ENCODE measurements at regions not wholly inside any gene's neighbourhood (a gene's known extent, or its start where the extent isn't known, plus 50 kb on each side); places are given as distances from the start of the nearest gene placed in this dataset.

- Histone ChIP-seq H3K79me2 (replicated peaks; ENCODE audit: insufficient read depth, low read length) (no peaks in the 10 kb centered on the region), H2AFZ (ENCODE audit: low read depth, low read length) (no peak overlapping the region), H3K9me2 (ENCODE audit: insufficient read depth, low read length) (no peaks in the 10 kb centered on the region), H3K9me3 (ENCODE audit: low read length) (no peaks in the 10 kb centered on the region), H3K27ac (ENCODE audit: low read length) (no peak overlapping the region), H3K27me3 (ENCODE audit: insufficient read depth, low read depth, low read length) (no peaks in the 10 kb centered on the region), H3K9ac (ENCODE audit: low read length) (no peak overlapping the region), H3K4me3 (ENCODE audit: low read length) (no peak overlapping the region), H3K4me2 (ENCODE audit: low read length) (no peak overlapping the region), H3K36me3 (ENCODE audit: insufficient read depth, low read length) (no peaks in the 10 kb centered on the region), H3F3A (ENCODE audit: insufficient read depth, low read length, poor library complexity, severe bottlenecking) (no peaks in the 10 kb centered on the region), H4K20me1 (ENCODE audit: insufficient read depth) (no peaks in the 10 kb centered on the region)
- no peak for TF ChIP-seq MXI1 (conservative IDR thresholded peaks at IDR 0.05; ENCODE audit: poor library complexity, severe bottlenecking)
These were observed 63.7 kb upstream of the DHX40 start for GRCh38 chr17:59501690-59502089.

- no peaks in the 10 kb centered on the region for H4K20me1 ChIP-seq (ENCODE audit: insufficient read depth)
- no peak for TF ChIP-seq RAD21 (conservative IDR thresholded peaks at IDR 0.05)
- TF ChIP-seq MXI1 (conservative IDR thresholded peaks at IDR 0.05; ENCODE audit: poor library complexity, severe bottlenecking): no peak
- TF ChIP-seq SMC3 (conservative IDR thresholded peaks at IDR 0.05; ENCODE audit: poor library complexity): no peak
- TF ChIP-seq TAF1 (IDR thresholded peaks at IDR 0.05; ENCODE audit: low read depth): no peak
- TF ChIP-seq EP300 (conservative IDR thresholded peaks at IDR 0.05; ENCODE audit: poor library complexity, severe bottlenecking): no peak
- TF ChIP-seq EZH2 (IDR thresholded peaks at IDR 0.05; ENCODE audit: borderline replicate concordance, insufficient read depth, low read length, poor library complexity, severe bottlenecking): no peak
- no peak for TF ChIP-seq POLR2AphosphoS5 (IDR thresholded peaks at IDR 0.05)
- no peak for TF ChIP-seq REST (IDR thresholded peaks at IDR 0.05; ENCODE audit: borderline replicate concordance)
- TF ChIP-seq CTCF (IDR thresholded peaks at IDR 0.05; ENCODE audit: poor library complexity, severe bottlenecking): no peak
- no peak overlapping the region for H3K4me2 ChIP-seq (ENCODE audit: low read length)
- no peaks in the 10 kb centered on the region for H3F3A ChIP-seq (ENCODE audit: insufficient read depth, low read length, poor library complexity, severe bottlenecking)
- no peaks in the 10 kb centered on the region for H3K9me2 ChIP-seq (ENCODE audit: insufficient read depth, low read length)
- no peak overlapping the region for H3K27ac ChIP-seq (ENCODE audit: low read length)
- no peak overlapping the region for H2AFZ ChIP-seq (ENCODE audit: low read depth, low read length)
- H3K4me3 ChIP-seq (ENCODE audit: low read length): no peak overlapping the region
- no peak overlapping the region for H3K9ac ChIP-seq (ENCODE audit: low read length)
- H3K9me3 ChIP-seq (ENCODE audit: low read length): no peaks in the 10 kb centered on the region
- no peaks in the 10 kb centered on the region for H3K27me3 ChIP-seq (ENCODE audit: insufficient read depth, low read depth, low read length)
- H3K36me3 ChIP-seq (ENCODE audit: insufficient read depth, low read length): no peaks in the 10 kb centered on the region
- H3K79me2 ChIP-seq (replicated peaks; ENCODE audit: insufficient read depth, low read length): no peaks in the 10 kb centered on the region
These were observed 62.6 kb upstream of the DHX40 start for GRCh38 chr17:59502800-59503199.

GRCh38 chr17:59503500-59503899, 61.9 kb upstream of the DHX40 start:
- no peaks in the 10 kb centered on the region for H3F3A ChIP-seq (ENCODE audit: insufficient read depth, low read length, poor library complexity, severe bottlenecking)
- H3K4me3 ChIP-seq (ENCODE audit: low read length): no peak overlapping the region
- no peaks in the 10 kb centered on the region for H3K79me2 ChIP-seq (replicated peaks; ENCODE audit: insufficient read depth, low read length)
- TF ChIP-seq EP300 (conservative IDR thresholded peaks at IDR 0.05; ENCODE audit: poor library complexity, severe bottlenecking): no peak
- TF ChIP-seq MXI1 (conservative IDR thresholded peaks at IDR 0.05; ENCODE audit: poor library complexity, severe bottlenecking): no peak
- no peak for TF ChIP-seq EZH2 (IDR thresholded peaks at IDR 0.05; ENCODE audit: borderline replicate concordance, insufficient read depth, low read length, poor library complexity, severe bottlenecking)
- TF ChIP-seq SMC3 (conservative IDR thresholded peaks at IDR 0.05; ENCODE audit: poor library complexity): no peak
- no peaks in the 10 kb centered on the region for H3K27me3 ChIP-seq (ENCODE audit: insufficient read depth, low read depth, low read length)
- H3K9me3 ChIP-seq (ENCODE audit: low read length): no peaks in the 10 kb centered on the region
- H2AFZ ChIP-seq (ENCODE audit: low read depth, low read length): no peak overlapping the region
- H3K9ac ChIP-seq (ENCODE audit: low read length): no peak overlapping the region
- no peaks in the 10 kb centered on the region for H4K20me1 ChIP-seq (ENCODE audit: insufficient read depth)
- H3K4me2 ChIP-seq (ENCODE audit: low read length): no peak overlapping the region
- H3K36me3 ChIP-seq (ENCODE audit: insufficient read depth, low read length): no peaks in the 10 kb centered on the region
- no peak overlapping the region for H3K27ac ChIP-seq (ENCODE audit: low read length)
- no peaks in the 10 kb centered on the region for H3K9me2 ChIP-seq (ENCODE audit: insufficient read depth, low read length)

Data from neural cell (in vitro differentiated cells).